Thyroid gland (tissue), 4 donors: ENCODE measurements at regions not wholly inside any gene's neighbourhood (a gene's known extent, or its start where the extent isn't known, plus 50 kb on each side); places are given as distances from the start of the nearest gene placed in this dataset.

ENCODE experiments used
- DNase-seq, 2 donors: peaks; one replicate each; pipeline ENCODE4 v3.0.0-alpha.2; 2019
- H3K27ac ChIP-seq, 3 donors: fragments of 200-600 bp; sonication (generic); 1 replicate in 2 of 3; 2 replicates in 1 of 3; pipeline ENCODE4 v1.5.1; 2016 to 2019; ENCODE audit warnings: mild to moderate bottlenecking in 1 of 3, moderate library complexity in 1 of 3
- H3K27me3 ChIP-seq: fragments of 200-600 bp; sonication (generic); one replicate; pipeline ENCODE4 v1.5.1; 2019
- H3K36me3 ChIP-seq, 2 donors: fragments of 200-600 bp; sonication (generic); one replicate each; pipeline ENCODE4 v1.5.1; 2016 to 2019
- H3K4me1 ChIP-seq, 2 donors: fragments of 200-600 bp; sonication (generic); one replicate each; pipeline ENCODE4 v1.5.1; 2017 to 2019
- H3K4me3 ChIP-seq, 3 donors: fragments of 200-600 bp; sonication (generic); replicated peaks in 1 of 3; 1 replicate in 2 of 3; 2 replicates in 1 of 3; pipeline ENCODE4 v1.5.1; 2016; ENCODE audit warnings: mild to moderate bottlenecking in 1 of 3
- H3K9me3 ChIP-seq: fragments of 200-600 bp; sonication (generic); one replicate; pipeline ENCODE4 v1.5.1; 2017
- POLR2A ChIP-seq, 2 donors: fragments of 450-650 bp; IDR thresholded peaks; one replicate each; pipeline ENCODE4 v1.6.1; 2017; ENCODE audit warnings: antibody characterized with exemption in 2 of 2, mild to moderate bottlenecking in 2 of 2, moderate library complexity in 1 of 2
- WGBS, 2 donors: methylation state at CpG; one replicate each; pipeline ENCODE4 v1.1.5; 2017; 5-methylcytosine and 5-hydroxymethylcytosine counted together
- intact Hi-C: fragments of 100-400 bp; cut with DNase I; formaldehyde crosslinking; loops from one replicate; pipeline ENCODE4 v1.15.1; 2023
- TF ChIP-seq, protein P1 (sequence below), 6 experiments: fragments of 200-600 bp in 3 of 6; fragments of 450-650 bp in 3 of 6; sonication (generic) in 3 of 6; IDR thresholded peaks; one replicate each; pipeline ENCODE4 v1.5.1; 2016 to 2019; ENCODE audit warnings: antibody characterized with exemption in 6 of 6, mild to moderate bottlenecking in 2 of 6, inconsistent platforms in 1 of 6, moderate library complexity in 1 of 6

DNA sequence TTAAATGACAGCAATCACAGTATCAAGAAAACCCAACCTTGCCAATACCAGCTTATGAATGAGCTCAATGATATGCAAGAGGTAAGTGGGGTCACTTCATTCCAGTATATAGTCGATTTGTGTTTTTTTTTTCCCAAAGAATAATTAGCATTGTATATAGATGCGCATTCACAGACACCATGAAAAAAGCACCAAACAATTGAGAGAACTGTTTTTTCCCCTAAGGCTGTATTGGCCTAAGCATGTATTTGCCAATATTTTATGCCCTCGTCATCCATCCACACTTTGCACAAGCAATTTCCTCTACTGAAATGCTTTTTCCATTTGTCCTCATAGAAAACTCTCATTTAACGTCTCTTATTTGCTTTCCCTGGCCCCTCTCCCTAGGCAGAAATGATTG is 213.7 kb downstream of the SAMD5 start:
- Histone ChIP-seq H3K27ac (no peak overlapping the region), H3K27me3 (no peaks in the 10 kb centered on the region), H3K4me1 (no peaks in the 10 kb centered on the region), H3K36me3 (no peaks in the 10 kb centered on the region), H3K9me3 (no peaks in the 10 kb centered on the region), H3K4me3 (no peak overlapping the region)
- TF ChIP-seq, protein P1, sequence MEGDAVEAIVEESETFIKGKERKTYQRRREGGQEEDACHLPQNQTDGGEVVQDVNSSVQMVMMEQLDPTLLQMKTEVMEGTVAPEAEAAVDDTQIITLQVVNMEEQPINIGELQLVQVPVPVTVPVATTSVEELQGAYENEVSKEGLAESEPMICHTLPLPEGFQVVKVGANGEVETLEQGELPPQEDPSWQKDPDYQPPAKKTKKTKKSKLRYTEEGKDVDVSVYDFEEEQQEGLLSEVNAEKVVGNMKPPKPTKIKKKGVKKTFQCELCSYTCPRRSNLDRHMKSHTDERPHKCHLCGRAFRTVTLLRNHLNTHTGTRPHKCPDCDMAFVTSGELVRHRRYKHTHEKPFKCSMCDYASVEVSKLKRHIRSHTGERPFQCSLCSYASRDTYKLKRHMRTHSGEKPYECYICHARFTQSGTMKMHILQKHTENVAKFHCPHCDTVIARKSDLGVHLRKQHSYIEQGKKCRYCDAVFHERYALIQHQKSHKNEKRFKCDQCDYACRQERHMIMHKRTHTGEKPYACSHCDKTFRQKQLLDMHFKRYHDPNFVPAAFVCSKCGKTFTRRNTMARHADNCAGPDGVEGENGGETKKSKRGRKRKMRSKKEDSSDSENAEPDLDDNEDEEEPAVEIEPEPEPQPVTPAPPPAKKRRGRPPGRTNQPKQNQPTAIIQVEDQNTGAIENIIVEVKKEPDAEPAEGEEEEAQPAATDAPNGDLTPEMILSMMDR (IDR thresholded peaks at IDR 0.05) = no peak
- no peak for TF ChIP-seq POLR2A (IDR thresholded peaks at IDR 0.05)
- no peak for DNase-seq
- WGBS, 2 donors = 90 to 93% methylated on average over 4 of the region's 4 CpGs
- intact Hi-C loops = no loop called here

DNA sequence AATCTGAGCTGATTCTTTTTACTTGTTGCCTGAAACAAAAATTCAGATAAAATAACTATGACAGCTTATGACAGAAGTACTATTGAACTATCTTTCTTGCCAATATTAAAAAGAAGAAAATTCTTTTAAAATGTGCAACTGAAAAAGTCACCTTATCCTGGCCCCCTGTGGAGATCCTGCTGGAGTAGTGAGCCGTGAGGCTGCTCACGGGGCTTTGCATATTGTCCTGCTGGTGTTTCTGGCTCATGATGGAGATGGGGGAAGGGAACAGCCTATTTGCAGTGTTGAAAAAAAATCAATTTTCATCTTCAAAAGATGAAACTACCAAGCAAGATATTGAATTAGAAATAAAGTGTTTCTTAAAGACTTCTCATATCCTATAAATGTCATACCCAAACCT is 216.0 kb downstream of the SAMD5 start:
- DNase-seq = no peak
- Histone ChIP-seq H3K4me1 (no peaks in the 10 kb centered on the region), H3K9me3 (no peaks in the 10 kb centered on the region), H3K27ac (no peak overlapping the region), H3K27me3 (no peaks in the 10 kb centered on the region), H3K4me3 (no peak overlapping the region), H3K36me3 (no peaks in the 10 kb centered on the region)
- WGBS, 2 donors = 90 to 92% methylated on average over 2 of the region's 2 CpGs
- intact Hi-C loops = no loop called here
- TF ChIP-seq, protein P1 (IDR thresholded peaks at IDR 0.05) = no peak
- TF ChIP-seq POLR2A (IDR thresholded peaks at IDR 0.05) = no peak

DNA sequence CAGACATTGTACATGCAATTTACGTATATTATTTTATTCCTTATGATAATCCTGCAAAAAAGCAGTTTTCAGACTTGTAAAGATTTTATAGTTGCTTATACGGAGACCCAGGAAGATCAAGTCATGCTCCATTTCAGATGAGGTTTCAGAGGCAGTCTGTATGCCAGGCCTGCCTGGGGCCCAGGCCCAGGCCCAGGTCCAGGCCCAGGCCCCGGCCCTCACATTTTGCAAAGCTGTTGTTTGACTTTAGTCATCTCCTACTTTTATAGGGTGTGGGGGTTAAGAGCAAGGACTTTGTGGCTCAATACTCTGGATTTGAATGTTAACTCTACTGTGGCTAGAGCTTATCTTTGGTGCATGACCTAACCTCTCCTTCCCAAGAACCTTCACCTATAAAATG is 217.9 kb downstream of the SAMD5 start:
- WGBS, 2 donors = 91 to 97% methylated on average over 3 of the region's 3 CpGs
- no peaks in the 10 kb centered on the region for H3K4me1 ChIP-seq
- H3K27ac ChIP-seq = no peak overlapping the region
- no peak overlapping the region for H3K4me3 ChIP-seq
- no peaks in the 10 kb centered on the region for H3K36me3 ChIP-seq
- DNase-seq = no peak
- intact Hi-C loops = no loop called here
- no peak for TF ChIP-seq POLR2A (IDR thresholded peaks at IDR 0.05)
- TF ChIP-seq, protein P1 (IDR thresholded peaks at IDR 0.05) = no peak
- H3K27me3 ChIP-seq = no peaks in the 10 kb centered on the region
- H3K9me3 ChIP-seq = no peaks in the 10 kb centered on the region

DNA sequence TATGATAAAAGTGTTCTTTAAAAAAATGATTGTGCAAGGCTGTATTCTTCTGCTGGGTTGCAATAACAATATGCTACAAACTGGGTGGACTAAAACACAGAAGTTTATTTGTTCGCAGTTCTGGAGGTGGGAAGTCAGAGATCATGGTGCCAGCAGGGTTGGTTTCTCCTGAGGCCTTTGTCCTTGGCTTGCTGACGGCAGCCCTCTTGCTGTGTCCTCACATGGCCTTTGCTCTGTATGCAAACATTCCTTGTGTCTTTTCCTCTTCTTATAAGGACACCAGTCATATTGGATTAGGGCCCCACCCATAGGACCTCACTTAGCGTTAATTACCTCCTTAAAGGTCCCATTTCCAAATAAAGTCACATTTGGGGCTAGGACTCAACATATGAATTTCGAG is 220.4 kb downstream of the SAMD5 start:
- H3K4me3 ChIP-seq = no peak overlapping the region
- intact Hi-C loops = no loop called here
- WGBS, 2 donors = 68 to 86% methylated on average over 4 of the region's 4 CpGs
- DNase-seq = no peak
- H3K27ac ChIP-seq = no peak overlapping the region
- no peaks in the 10 kb centered on the region for H3K36me3 ChIP-seq
- no peak for TF ChIP-seq POLR2A (IDR thresholded peaks at IDR 0.05)
- TF ChIP-seq, protein P1 (IDR thresholded peaks at IDR 0.05) = no peak
- no peaks in the 10 kb centered on the region for H3K9me3 ChIP-seq
- H3K4me1 ChIP-seq = no peaks in the 10 kb centered on the region
- no peaks in the 10 kb centered on the region for H3K27me3 ChIP-seq

DNA sequence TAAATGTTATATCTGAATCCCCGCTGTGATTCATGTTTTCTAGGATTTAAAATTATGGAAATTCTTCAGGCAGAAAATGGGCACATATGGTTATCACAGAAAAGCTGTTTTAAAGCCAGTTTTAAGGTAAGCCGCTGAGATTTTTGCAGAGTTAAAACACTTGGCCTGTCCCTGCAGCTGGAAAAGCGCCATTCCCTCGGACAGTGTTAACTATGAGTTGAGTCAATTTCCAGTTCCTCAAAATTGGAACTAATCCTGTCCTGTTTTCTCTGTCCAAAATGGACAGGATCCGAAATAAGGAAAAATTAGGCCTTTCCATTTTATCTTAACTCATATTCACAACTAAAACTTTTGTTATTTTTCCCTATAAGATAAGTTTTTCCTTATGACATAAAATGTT is 225.2 kb downstream of the SAMD5 start:
- DNase-seq = no peak
- Histone ChIP-seq H3K4me1 (no peaks in the 10 kb centered on the region), H3K4me3 (no peak overlapping the region), H3K36me3 (no peaks in the 10 kb centered on the region), H3K9me3 (no peaks in the 10 kb centered on the region), H3K27me3 (no peaks in the 10 kb centered on the region), H3K27ac (no peak overlapping the region)
- intact Hi-C loops = no loop called here
- TF ChIP-seq, protein P1 (IDR thresholded peaks at IDR 0.05) = no peak
- no peak for TF ChIP-seq POLR2A (IDR thresholded peaks at IDR 0.05)
- 72 to 81% methylated on average over 5 of the region's 5 CpGs for WGBS, 2 donors
